ENCODE measurements at regions not wholly inside any gene's neighbourhood (a gene's known extent, or its start where the extent isn't known, plus 50 kb on each side); places are given as distances from the start of the nearest gene placed in this dataset.
"Not testable (repeated sequence)": the region's sequence is repeated elsewhere in the genome, so short reads cannot be mapped to it uniquely, and the experiment has no call there.

DNA sequence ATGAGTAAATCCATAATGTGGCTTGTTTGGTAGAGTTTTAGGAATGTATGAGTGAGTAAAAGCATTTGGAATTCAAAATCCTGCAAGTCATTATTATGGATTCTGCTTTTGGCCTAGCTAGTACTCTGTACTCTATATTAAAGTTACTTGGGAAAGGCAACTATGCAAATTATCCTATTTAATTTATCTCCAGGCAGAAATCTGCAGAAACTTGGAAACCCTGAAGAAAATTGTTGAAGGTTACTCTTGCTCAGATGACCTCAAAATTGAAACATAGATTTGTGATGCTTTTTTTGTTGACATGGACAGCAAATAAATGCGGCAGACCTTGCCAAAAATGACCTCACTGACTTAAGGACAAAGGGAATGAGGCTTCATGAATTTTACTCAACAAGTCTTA is 477.1 kb upstream of the EYS start:
- Histone ChIP-seq H3K9me3 (ENCODE audit: control insufficient read depth, insufficient read depth, low read length) (peaks cover 3% of the 10 kb centered on the region), H3K27ac (ENCODE audit: low read length) (no peak overlapping the region), H3K4me1 (ENCODE audit: control insufficient read depth, insufficient read depth, low read length) (no peaks in the 10 kb centered on the region), H3K36me3 (ENCODE audit: control insufficient read depth, insufficient read depth, low read length) (no peaks in the 10 kb centered on the region), H3K4me3 (ENCODE audit: low read length) (no peak overlapping the region), H3K27me3 (ENCODE audit: control insufficient read depth, insufficient read depth, low read length) (no peaks in the 10 kb centered on the region)
- Mint-ChIP-seq H3K27me3 (ENCODE audit: low read depth in 2 of 2) (no peaks in the 10 kb centered on the region), H3K9me3 (peaks cover 16 to 19% of the 10 kb centered on the region in 2 donors), H3K27ac (no peak overlapping the region), H3K36me3 (peaks cover 22% of the 10 kb centered on the region), H3K4me1 (no peaks in the 10 kb centered on the region), H3K4me3 (no peak overlapping the region)
- WGBS (ENCODE audit: insufficient coverage) = 91% methylated on average over 1 of the region's 1 CpG
- intact Hi-C loops (cut with micrococcal nuclease) = no loop called here
- ATAC-seq = no peak
- DNase-seq = no peak
- TF ChIP-seq, protein P1, sequence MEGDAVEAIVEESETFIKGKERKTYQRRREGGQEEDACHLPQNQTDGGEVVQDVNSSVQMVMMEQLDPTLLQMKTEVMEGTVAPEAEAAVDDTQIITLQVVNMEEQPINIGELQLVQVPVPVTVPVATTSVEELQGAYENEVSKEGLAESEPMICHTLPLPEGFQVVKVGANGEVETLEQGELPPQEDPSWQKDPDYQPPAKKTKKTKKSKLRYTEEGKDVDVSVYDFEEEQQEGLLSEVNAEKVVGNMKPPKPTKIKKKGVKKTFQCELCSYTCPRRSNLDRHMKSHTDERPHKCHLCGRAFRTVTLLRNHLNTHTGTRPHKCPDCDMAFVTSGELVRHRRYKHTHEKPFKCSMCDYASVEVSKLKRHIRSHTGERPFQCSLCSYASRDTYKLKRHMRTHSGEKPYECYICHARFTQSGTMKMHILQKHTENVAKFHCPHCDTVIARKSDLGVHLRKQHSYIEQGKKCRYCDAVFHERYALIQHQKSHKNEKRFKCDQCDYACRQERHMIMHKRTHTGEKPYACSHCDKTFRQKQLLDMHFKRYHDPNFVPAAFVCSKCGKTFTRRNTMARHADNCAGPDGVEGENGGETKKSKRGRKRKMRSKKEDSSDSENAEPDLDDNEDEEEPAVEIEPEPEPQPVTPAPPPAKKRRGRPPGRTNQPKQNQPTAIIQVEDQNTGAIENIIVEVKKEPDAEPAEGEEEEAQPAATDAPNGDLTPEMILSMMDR (IDR thresholded peaks at IDR 0.05) = no peak

DNA sequence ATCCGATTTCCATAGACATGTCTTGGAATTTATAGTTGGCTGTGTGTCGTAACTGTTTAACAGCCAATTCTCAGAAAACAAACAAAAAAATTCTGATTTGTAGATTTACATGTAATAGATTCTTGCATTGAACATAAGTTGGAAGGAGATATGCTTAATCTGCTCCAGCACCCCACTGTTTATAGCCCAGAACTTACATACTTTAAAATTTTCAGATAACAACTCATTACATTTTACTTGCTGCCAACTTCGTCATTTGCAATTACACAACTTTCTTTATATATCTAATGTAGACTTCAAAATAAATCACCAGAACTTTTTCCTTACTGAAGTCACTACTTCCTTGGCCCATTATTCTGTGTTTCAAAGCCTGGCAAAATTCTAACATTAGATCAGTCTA is 472.3 kb upstream of the EYS start:
- H3K27me3 ChIP-seq (ENCODE audit: control insufficient read depth, insufficient read depth, low read length) = no peaks in the 10 kb centered on the region
- ATAC-seq (no peak), DNase-seq (no peak)
- intact Hi-C loops (cut with micrococcal nuclease) = no loop called here
- Mint-ChIP-seq H3K4me1 (no peaks in the 10 kb centered on the region), H3K27me3 (ENCODE audit: low read depth in 2 of 2) (no peaks in the 10 kb centered on the region), H3K27ac (no peak overlapping the region), H3K4me3 (no peak overlapping the region), H3K9me3 (peaks cover 15 to 18% of the 10 kb centered on the region in 2 donors), H3K36me3 (peaks cover 22% of the 10 kb centered on the region)
- TF ChIP-seq, protein P1 (IDR thresholded peaks at IDR 0.05) = no peak
- no peaks in the 10 kb centered on the region for H3K36me3 ChIP-seq (ENCODE audit: control insufficient read depth, insufficient read depth, low read length)
- H3K9me3 ChIP-seq (ENCODE audit: control insufficient read depth, insufficient read depth, low read length) = no peaks in the 10 kb centered on the region
- no peak overlapping the region for H3K4me3 ChIP-seq (ENCODE audit: low read length)
- H3K4me1 ChIP-seq (ENCODE audit: control insufficient read depth, insufficient read depth, low read length) = no peaks in the 10 kb centered on the region
- H3K27ac ChIP-seq (ENCODE audit: low read length) = no peak overlapping the region
- 80% methylated on average over 1 of the region's 3 CpGs for WGBS (ENCODE audit: insufficient coverage)

DNA sequence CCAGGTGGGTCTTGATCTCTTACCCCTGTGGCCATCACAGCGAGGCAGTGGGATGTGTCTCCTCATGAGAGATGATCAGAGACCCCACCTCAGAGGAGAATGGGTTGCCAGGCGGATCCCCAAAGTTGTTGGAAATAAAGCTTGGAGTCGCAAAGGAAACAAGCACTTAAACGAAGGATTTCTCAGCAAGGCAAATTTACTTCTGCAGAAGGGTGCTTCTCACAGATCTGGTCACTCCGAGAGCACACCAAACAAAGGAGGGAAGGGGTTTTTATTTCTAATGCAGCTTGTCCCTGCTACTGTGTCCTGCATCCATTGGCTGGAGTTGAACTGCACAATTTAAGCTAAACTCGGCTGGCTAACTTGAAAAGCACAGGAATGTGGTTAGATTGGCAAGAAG is 466.6 kb upstream of the EYS start:
- Mint-ChIP-seq H3K4me1 (no peaks in the 10 kb centered on the region), H3K36me3 (peaks cover 14% of the 10 kb centered on the region), H3K9me3 (peaks cover 19 to 30% of the 10 kb centered on the region in 2 donors), H3K27ac (no peak overlapping the region), H3K27me3 (ENCODE audit: low read depth in 2 of 2) (no peaks in the 10 kb centered on the region), H3K4me3 (no peak overlapping the region)
- TF ChIP-seq, protein P1 (IDR thresholded peaks at IDR 0.05) = no peak
- intact Hi-C loops (cut with micrococcal nuclease) = no loop called here
- no peak for ATAC-seq
- DNase-seq = no peak
- Histone ChIP-seq H3K36me3 (ENCODE audit: control insufficient read depth, insufficient read depth, low read length) (no peaks in the 10 kb centered on the region), H3K9me3 (ENCODE audit: control insufficient read depth, insufficient read depth, low read length) (peaks cover 6% of the 10 kb centered on the region), H3K4me3 (ENCODE audit: low read length) (no peak overlapping the region), H3K27ac (ENCODE audit: low read length) (no peak overlapping the region), H3K27me3 (ENCODE audit: control insufficient read depth, insufficient read depth, low read length) (no peaks in the 10 kb centered on the region), H3K4me1 (ENCODE audit: control insufficient read depth, insufficient read depth, low read length) (no peaks in the 10 kb centered on the region)
- WGBS (ENCODE audit: insufficient coverage) = 76% methylated on average over 6 of the region's 6 CpGs

DNA sequence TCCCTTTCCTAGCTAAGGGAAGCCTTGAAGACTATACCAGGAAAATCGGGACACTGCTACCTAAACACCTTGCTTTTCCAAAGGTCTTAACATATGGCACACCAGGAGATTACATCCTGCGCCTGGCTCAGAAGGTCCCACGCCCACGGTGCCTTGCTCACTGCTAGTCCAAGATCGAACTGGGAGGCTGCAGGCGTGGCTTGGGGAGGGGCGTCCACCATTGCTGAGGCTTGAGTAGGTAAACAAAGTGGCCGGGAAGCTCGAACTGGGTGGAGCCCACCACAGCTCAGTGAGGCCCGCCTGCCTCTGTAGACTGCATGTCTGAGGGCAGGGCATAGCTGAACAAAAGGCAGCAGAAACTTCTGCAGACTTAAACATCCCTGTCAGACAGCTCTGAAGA is 459.7 kb upstream of the EYS start:
- peaks cover 49% of the 10 kb centered on the region for H3K36me3 Mint-ChIP-seq
- H3K27me3 ChIP-seq (ENCODE audit: control insufficient read depth, insufficient read depth, low read length); H3K27ac Mint-ChIP-seq; H3K4me1 ChIP-seq (ENCODE audit: control insufficient read depth, insufficient read depth, low read length); ATAC-seq; H3K36me3 ChIP-seq (ENCODE audit: control insufficient read depth, insufficient read depth, low read length); H3K4me3 Mint-ChIP-seq; DNase-seq; H3K27ac ChIP-seq (ENCODE audit: low read length); H3K27me3 Mint-ChIP-seq (ENCODE audit: low read depth in 2 of 2); intact Hi-C loops (cut with micrococcal nuclease); H3K4me1 Mint-ChIP-seq; H3K4me3 ChIP-seq (ENCODE audit: low read length): not testable (repeated sequence)
- H3K9me3 Mint-ChIP-seq = peaks cover 31 to 51% of the 10 kb centered on the region in 2 donors
- 92% methylated on average over 10 of the region's 10 CpGs for WGBS (ENCODE audit: insufficient coverage)
- H3K9me3 ChIP-seq (ENCODE audit: control insufficient read depth, insufficient read depth, low read length) = peaks cover 27% of the 10 kb centered on the region
